Right lobe of liver (tissue), 4 donors: ENCODE measurements at regions not wholly inside any gene's neighbourhood (a gene's known extent, or its start where the extent isn't known, plus 50 kb on each side); places are given as distances from the start of the nearest gene placed in this dataset.

Experiments used
- CTCF ChIP-seq, 4 donors: fragments of 200-600 bp in 3 of 4; fragments of 450-650 bp in 1 of 4; IDR thresholded peaks; one replicate each; pipeline versions ENCODE4 v1.5.1 to v1.8.0; 2016 to 2022; ENCODE audit warnings: antibody characterized with exemption in 4 of 4, mild to moderate bottlenecking in 2 of 4
- POLR2A ChIP-seq: fragments of 450-650 bp; IDR thresholded peaks from one replicate; pipeline ENCODE4 v1.6.1; 2017; ENCODE audit warnings: antibody characterized with exemption, mild to moderate bottlenecking
- donor health status: DM: no; HTN: no; CAD: no.
- donor health status: DM: no; HTN: no; CAD: no.
- donor health status: DM: no; HTN: yes; CAD: no.

- no peak for TF ChIP-seq CTCF (IDR thresholded peaks at IDR 0.05)
- TF ChIP-seq POLR2A: no peak
Observed at GRCh38 chr2:23050388-23050787, 334.6 kb upstream of the KLHL29 start.
